AG08395 (cell line): ENCODE measurements at regions not wholly inside any gene's neighbourhood (a gene's known extent, or its start where the extent isn't known, plus 50 kb on each side); places are given as distances from the start of the nearest gene placed in this dataset.
"Not testable (repeated sequence)": the region's sequence is repeated elsewhere in the genome, so short reads cannot be mapped to it uniquely, and the experiment has no call there.

Experiments used
- DNase-seq: peaks from one replicate; pipeline ENCODE4 v3.0.0; 2012; ENCODE audit warnings: mixed read lengths, low spot score

- no peak for DNase-seq
These were observed 154.7 kb downstream of the BTBD3 start for GRCh38 chr20:12072221-12072953.

- DNase-seq = no peak
These were observed 155.2 kb downstream of the BTBD3 start for GRCh38 chr20:12072954-12073264.

DNA sequence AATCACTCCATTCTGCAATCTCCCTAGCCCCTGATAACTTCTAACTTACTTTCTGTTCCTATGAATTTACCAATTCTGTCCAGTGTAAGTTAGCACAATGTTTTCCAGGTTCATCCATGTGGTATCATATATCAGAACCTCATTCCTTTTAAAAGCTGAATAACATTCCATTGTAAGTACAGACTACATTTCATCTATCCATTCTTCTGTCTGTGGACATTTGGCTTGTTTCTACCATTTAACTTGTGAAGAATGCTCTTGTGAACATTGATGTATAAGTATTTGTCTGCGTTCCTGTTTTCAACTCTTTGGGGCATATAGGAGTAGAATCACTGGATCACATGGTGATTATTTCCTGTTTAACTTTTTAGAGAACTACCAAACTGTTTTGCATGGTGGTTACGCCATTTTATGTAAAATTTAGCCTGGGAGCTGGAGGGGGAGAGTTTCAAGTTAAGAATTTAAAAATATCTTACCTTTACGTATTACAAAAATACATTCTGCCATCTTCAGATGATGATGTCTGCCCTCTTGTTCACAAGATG is 156.5 kb downstream of the BTBD3 start:
- DNase-seq = no peak

DNA sequence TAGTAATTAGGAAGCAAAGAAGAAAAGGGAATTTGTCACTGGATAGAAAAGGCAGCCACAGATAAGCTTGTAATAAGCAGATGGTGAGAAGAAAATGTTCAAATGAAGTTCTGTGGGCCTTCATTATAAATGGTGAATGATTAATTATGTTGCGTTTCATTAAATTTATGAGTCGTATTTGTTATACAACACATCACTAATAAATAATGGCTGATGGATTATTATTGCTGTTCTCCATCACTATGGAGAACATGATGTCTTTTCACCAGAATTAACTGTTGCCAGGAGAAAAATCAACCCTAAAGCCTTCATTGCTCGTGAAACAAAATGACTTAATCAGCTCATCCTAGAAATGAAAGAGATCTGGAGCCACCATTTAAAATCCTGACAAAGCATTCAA is 158.5 kb downstream of the BTBD3 start:
- no peak for DNase-seq

GRCh38 chr20:12077875-12078274 is 160.2 kb downstream of the BTBD3 start:
- no peak for DNase-seq

DNA sequence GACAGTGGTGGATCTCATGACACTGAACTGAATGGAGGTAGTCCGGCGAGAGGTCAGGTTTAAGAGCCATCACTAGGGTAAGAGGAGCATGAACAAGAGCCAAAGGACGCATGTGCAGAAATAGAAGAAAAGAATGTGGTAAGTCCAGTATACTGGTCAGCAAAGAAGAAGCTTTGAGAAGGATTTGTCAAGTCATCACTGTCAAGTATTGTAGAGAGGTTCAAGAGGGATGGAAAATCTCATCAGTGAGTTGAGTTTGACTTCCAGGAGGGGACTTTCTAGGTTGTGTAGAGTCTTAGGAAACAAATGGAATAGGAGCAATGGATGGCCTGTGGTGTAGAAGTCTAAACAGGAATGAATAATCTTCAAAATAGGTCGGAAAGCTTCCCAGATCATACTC is 161.8 kb downstream of the BTBD3 start:
- no peak for DNase-seq

GRCh38 chr20:12083269-12083668 is 165.6 kb downstream of the BTBD3 start:
- no peak for DNase-seq

GRCh38 chr20:12084482-12084881 is 166.8 kb downstream of the BTBD3 start:
- DNase-seq = no peak

- DNase-seq = no peak
These were observed 168.7 kb downstream of the BTBD3 start for GRCh38 chr20:12086359-12086758.

- no peak for DNase-seq
These were observed 173.2 kb downstream of the BTBD3 start for GRCh38 chr20:12090920-12091319.

GRCh38 chr20:12093057-12093796 is 175.5 kb downstream of the BTBD3 start:
- DNase-seq = no peak

DNA sequence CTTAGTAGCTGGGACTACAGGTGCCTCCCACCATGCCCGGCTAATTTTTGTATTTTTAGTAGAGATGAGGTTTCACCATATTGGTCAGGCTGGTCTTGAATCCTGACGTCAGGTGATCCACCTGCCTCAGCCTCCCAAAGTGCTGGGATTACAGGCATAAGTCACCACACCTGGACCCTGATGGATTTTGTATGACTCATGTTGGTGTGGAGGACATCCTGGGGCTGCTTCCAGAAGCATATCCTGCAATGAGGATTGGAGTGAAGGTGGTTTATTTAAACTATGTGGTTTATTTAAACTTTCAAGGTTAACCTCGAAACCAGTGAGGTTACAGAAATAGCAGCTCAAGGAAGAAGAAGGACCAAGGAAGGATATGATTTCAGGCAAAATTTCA is 176.1 kb downstream of the BTBD3 start:
- not testable (repeated sequence) for DNase-seq

DNA sequence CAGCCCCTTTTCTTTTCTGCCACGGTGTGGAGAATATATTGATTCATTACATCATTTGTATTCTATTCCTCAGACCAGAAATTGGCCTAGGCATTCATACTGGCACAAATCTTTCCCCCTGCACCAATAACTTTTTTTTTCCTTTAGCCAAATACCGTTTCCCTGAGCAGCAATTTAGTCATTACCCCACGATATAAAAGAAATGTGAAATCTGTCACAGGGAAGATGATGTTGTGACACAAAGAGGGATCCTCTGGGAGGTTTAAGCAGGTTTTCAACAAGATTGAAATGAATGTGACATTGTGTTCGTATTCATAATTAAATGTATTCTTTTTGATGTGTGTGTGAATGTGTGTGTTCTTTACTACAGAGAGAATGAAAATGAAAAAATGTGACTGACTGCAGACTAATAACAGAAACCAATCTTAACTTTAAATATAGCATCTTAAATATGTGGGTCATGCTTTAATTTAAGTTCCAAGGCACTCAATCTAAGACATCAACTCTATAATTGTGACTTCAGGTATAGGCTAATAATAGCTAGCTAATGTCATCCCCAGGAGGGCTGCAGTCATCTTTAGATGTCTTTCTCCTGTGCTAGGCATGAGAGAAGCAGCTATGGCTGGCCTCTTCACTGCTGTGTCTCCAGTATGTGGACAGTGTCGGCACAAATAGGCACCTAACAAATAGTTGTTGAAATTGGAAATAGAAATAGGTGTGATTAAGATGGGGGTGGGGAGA is 177.7 kb downstream of the BTBD3 start:
- DNase-seq = no peak

DNA sequence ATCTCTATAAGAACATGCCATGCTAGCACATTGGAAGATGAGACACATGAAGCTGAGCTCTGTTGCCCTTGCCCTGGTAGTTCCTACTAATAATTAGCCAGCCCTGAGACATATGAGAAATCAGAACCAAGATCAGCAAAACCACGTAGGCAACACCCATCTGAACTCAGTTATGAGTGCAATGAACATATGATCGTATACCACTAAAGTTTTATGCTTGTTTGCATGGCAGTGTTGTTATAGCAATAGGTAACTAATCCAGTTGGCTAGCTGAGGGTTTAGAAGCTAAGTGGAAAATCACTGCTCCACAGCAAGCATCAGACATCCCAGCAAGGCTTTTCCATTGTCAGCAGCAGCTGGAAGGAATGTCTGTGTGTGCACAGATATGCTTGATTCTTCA is 180.7 kb downstream of the BTBD3 start:
- no peak for DNase-seq

- no peak for DNase-seq
These were observed 191.2 kb downstream of the BTBD3 start for GRCh38 chr20:12108846-12109245.

DNA sequence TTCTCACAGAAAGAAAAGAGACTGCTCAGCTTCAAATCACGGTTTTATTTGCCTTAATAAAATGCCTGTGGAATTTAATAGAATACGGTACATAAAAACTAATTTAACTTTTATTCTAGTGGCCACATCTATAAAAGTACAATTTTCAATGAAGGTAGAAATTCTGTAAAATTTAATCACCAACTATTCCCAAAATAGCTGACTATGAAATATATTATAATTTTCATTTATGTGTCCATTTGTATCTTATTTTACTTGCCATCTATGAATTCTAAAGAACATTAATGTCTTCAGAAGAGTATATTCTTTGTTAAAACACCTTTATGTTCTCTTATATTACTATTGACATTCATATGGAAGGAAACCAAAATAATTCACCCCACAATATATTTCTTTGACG is 192.6 kb downstream of the BTBD3 start:
- no peak for DNase-seq

DNA sequence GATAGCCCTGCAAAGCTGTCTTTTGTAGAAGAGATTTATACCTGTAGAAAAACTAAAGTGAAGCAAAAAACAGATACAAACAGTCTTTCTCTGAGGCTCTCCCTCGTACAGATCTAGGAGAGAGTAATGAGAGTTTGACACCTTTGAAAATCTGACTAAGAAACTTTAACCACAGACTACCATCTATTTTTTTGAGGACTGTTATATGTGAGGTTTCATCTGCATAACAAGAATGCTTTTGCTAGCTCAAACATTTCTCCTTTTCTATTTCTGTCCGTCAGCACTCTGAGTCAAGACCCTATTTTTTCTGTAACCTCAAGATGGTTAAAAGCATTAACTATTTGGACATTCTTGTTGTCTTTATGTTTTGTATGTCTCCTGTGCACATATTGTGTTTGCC is 193.0 kb downstream of the BTBD3 start:
- DNase-seq = peak; percentile 8

- no peak for DNase-seq
These were observed 193.9 kb downstream of the BTBD3 start for GRCh38 chr20:12111431-12112088.

- no peak for DNase-seq
These were observed 194.4 kb downstream of the BTBD3 start for GRCh38 chr20:12112089-12112474.

DNA sequence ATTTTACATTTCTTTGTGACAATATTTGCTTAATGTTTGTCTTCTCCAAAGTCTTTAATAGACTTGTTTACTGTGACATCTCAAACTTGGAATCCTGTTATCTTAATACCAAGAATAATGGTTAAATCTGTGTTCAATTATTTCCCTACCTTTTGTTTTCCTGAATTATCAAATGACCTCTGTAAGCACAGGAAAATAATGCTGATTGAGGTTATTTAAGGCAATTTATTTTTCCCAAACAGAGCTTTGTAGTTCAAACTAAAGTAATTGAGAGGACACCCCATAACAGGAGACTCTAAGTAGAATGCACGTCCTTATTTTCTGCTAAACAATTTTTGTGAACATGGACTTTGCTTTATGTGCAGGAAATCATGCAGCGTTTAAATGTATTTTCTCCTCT is 195.0 kb downstream of the BTBD3 start:
- no peak for DNase-seq

DNA sequence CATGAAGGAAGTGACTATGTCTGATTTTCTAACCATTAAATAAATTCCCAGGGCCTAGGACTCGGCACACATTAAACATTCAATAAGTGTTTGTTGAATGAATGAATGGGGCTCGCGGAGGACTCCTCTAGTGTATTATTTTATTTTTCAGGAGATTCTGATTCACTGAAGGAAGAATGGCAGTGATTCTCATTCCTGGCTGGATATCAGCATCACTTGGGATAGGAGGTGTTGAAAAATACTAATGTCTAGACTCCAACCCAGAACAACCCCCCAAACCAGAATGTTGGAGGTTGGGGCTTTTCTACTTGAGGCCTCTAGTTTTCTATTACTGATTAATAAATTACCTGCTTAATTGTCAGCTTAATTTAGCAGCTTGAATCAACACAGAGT is 195.4 kb downstream of the BTBD3 start:
- DNase-seq = no peak
